ENCODE measurements at regions not wholly inside any gene's neighbourhood (a gene's known extent, or its start where the extent isn't known, plus 50 kb on each side); places are given as distances from the start of the nearest gene placed in this dataset.

- TF ChIP-seq CTCF (IDR thresholded peaks at IDR 0.05) (no peak), POLR2A (IDR thresholded peaks at IDR 0.05) (no peak)
Observed at GRCh38 chr9:135321580-135321979, 158.0 kb upstream of the PPP1R26 start.
